Stomach (tissue), 8 donors: ENCODE measurements at regions not wholly inside any gene's neighbourhood (a gene's known extent, or its start where the extent isn't known, plus 50 kb on each side); places are given as distances from the start of the nearest gene placed in this dataset.

Experiments
- DNase-seq, 2 donors: peaks; one replicate each; pipeline versions ENCODE4 v3.0.0 to v3.0.0-alpha.2; 2013 to 2019
- H3K27ac ChIP-seq, 5 donors: fragments of 200-600 bp in 4 of 5; sonication (generic) in 4 of 5; one replicate each; pipeline ENCODE4 v1.5.1; 2013 to 2019; ENCODE audit warnings: mild to moderate bottlenecking in 1 of 5, moderate library complexity in 1 of 5
- H3K27me3 ChIP-seq, 3 donors: fragments of 200-600 bp; sonication (generic); one replicate each; pipeline ENCODE4 v1.5.1; 2017 to 2019; ENCODE audit warnings: mixed run types in 1 of 3
- H3K36me3 ChIP-seq, 4 donors: fragments of 200-600 bp; sonication (generic); 1 replicate in 3 of 4; 2 replicates in 1 of 4; pipeline ENCODE4 v1.5.1; 2016 to 2019
- H3K4me1 ChIP-seq, 4 donors: fragments of 200-600 bp; sonication (generic); one replicate each; pipeline ENCODE4 v1.5.1; 2016 to 2019
- H3K4me3 ChIP-seq, 4 donors: fragments of 200-600 bp; sonication (generic) in 3 of 4; one replicate each; pipeline ENCODE4 v1.5.1; 2016 to 2019; ENCODE audit warnings: mild to moderate bottlenecking in 1 of 4
- H3K9me3 ChIP-seq, 4 donors: fragments of 200-600 bp; sonication (generic); one replicate each; pipeline ENCODE4 v1.5.1; 2016 to 2019
- CTCF ChIP-seq, 7 experiments: fragments of 450-650 bp in 4 of 7; fragments of 200-600 bp in 3 of 7; sonication (generic) in 3 of 7; IDR thresholded peaks; one replicate each; pipeline ENCODE4 v1.5.1; 2016 to 2019; ENCODE audit warnings: antibody characterized with exemption in 7 of 7, control low read depth in 2 of 7, mild to moderate bottlenecking in 1 of 7
- EP300 ChIP-seq: sonication (generic); formaldehyde crosslinking; IDR thresholded peaks from one replicate; pipeline ENCODE4 v1.6.1; 2017; ENCODE audit warnings: antibody characterized with exemption
- POLR2A ChIP-seq, 4 donors: fragments of 450-650 bp; IDR thresholded peaks; one replicate each; pipeline ENCODE4 v1.6.1; 2016; ENCODE audit warnings: antibody characterized with exemption in 4 of 4, control low read depth in 2 of 4, mild to moderate bottlenecking in 1 of 4, moderate library complexity in 1 of 4
- POLR2AphosphoS5 ChIP-seq, 3 donors: sonication (generic); formaldehyde crosslinking; IDR thresholded peaks; one replicate each; pipeline ENCODE4 v1.6.1; 2016; ENCODE audit warnings: antibody characterized with exemption in 3 of 3
- WGBS, 5 donors: extraction: QIAGEN DNeasy Blood & Tissue Kit in 3 of 5; methylation state at CpG; one replicate each; pipeline versions ENCODE4 v1.1.5 to v1.1.7; 2013 to 2018; 5-methylcytosine and 5-hydroxymethylcytosine counted together
- intact Hi-C: fragments of 100-400 bp; cut with DNase I; formaldehyde crosslinking; loops from one replicate; pipeline ENCODE4 v1.15.1; 2023; ENCODE audit warnings: low total_unique reads
- donor health status: healthy with polysubstance abuse.
- donor health status: Bipolar disorder and iron deficiency.
- donor health status: healthy.

GRCh38 chr20:10762216-10762615 is 88.4 kb upstream of the JAG1 start:
- no peaks in the 10 kb centered on the region for H3K9me3 ChIP-seq
- intact Hi-C loops: no loop called here
- H3K27me3 ChIP-seq: no peaks in the 10 kb centered on the region
- no peak overlapping the region for H3K4me3 ChIP-seq
- 78 to 84% (median 81%) methylated on average over 2 of the region's 2 CpGs for WGBS, 5 donors
- H3K27ac ChIP-seq: no peak overlapping the region
- H3K4me1 ChIP-seq: peaks cover 0 to 4% (median 0%) of the 10 kb centered on the region in 4 donors
- no peak for DNase-seq
- TF ChIP-seq POLR2AphosphoS5 (IDR thresholded peaks at IDR 0.05) (no peak), CTCF (IDR thresholded peaks at IDR 0.05) (no peak), POLR2A (IDR thresholded peaks at IDR 0.05) (no peak), EP300 (no peak)
- no peaks in the 10 kb centered on the region for H3K36me3 ChIP-seq

DNA sequence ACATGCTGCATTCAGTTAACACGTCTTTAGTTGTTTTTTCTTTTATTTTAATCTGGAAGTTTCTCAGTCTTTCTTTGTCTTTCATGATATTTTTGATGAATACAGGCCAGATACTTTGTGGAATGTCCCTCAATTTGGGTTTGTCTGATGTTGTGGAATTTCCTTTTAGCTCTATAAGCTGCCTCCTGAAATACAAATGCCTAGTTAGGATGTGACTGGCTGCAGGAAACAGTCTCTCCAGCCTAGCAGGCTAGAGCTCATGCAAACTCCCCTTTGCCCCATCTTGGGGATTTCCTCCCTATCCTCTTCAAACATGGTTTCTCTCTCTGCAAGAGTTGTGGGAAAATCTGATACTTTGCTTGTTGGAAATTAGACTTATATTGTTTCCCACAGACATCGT is 89.3 kb upstream of the JAG1 start:
- TF ChIP-seq CTCF (IDR thresholded peaks at IDR 0.05): no peak
- no peak for TF ChIP-seq POLR2A (IDR thresholded peaks at IDR 0.05)
- no peak for TF ChIP-seq EP300
- Histone ChIP-seq H3K9me3 (no peaks in the 10 kb centered on the region), H3K4me1 (peaks cover 0 to 4% (median 0%) of the 10 kb centered on the region in 4 donors), H3K4me3 (no peak overlapping the region), H3K36me3 (no peaks in the 10 kb centered on the region), H3K27ac (no peak overlapping the region), H3K27me3 (no peaks in the 10 kb centered on the region)
- intact Hi-C loops: no loop called here
- DNase-seq: no peak
- WGBS, 5 donors: 38 to 76% (median 73%) methylated on average over 2 of the region's 2 CpGs

DNA sequence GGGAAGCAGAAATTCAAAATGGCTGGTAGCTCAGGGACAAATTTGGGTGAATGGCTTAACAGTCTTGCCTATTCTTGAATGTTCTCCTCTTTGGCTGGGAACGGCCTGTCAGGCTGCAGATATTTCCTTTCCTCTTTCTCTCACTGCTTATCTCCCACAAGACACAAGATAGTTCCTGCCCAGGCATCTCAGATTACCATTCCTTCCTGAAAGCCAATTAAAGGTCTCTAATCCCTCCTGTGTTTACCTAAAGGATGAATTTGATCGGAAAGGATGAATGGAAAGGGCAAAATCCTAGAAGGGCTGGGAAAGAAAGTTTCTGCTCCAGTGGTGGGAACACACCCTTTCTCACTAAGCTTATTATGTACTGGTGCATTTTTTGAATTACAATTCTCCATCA is 95.9 kb upstream of the JAG1 start:
- H3K4me3 ChIP-seq: no peak overlapping the region
- H3K27ac ChIP-seq: no peak overlapping the region
- H3K4me1 ChIP-seq: no peaks in the 10 kb centered on the region
- intact Hi-C loops: no loop called here
- no peaks in the 10 kb centered on the region for H3K9me3 ChIP-seq
- TF ChIP-seq EP300 (no peak), POLR2A (IDR thresholded peaks at IDR 0.05) (no peak), CTCF (IDR thresholded peaks at IDR 0.05) (no peak), POLR2AphosphoS5 (IDR thresholded peaks at IDR 0.05) (no peak)
- H3K27me3 ChIP-seq: no peaks in the 10 kb centered on the region
- WGBS, 5 donors: 32 to 59% (median 49%) methylated on average over 2 of the region's 2 CpGs
- DNase-seq: no peak
- no peaks in the 10 kb centered on the region for H3K36me3 ChIP-seq

GRCh38 chr20:10770753-10771152 is 97.0 kb upstream of the JAG1 start:
- no peak for TF ChIP-seq POLR2AphosphoS5 (IDR thresholded peaks at IDR 0.05)
- no peak for TF ChIP-seq EP300
- no peak for TF ChIP-seq POLR2A (IDR thresholded peaks at IDR 0.05)
- TF ChIP-seq CTCF (IDR thresholded peaks at IDR 0.05): no peak
- no peak overlapping the region for H3K4me3 ChIP-seq
- DNase-seq: no peak
- no peak overlapping the region for H3K27ac ChIP-seq
- intact Hi-C loops: no loop called here
- 81 to 91% (median 84%) methylated on average over 3 of the region's 3 CpGs for WGBS, 5 donors
- H3K36me3 ChIP-seq: no peaks in the 10 kb centered on the region
- no peaks in the 10 kb centered on the region for H3K9me3 ChIP-seq
- no peaks in the 10 kb centered on the region for H3K4me1 ChIP-seq
- H3K27me3 ChIP-seq: no peaks in the 10 kb centered on the region
